ENCODE measurements at regions not wholly inside any gene's neighbourhood (a gene's known extent, or its start where the extent isn't known, plus 50 kb on each side); places are given as distances from the start of the nearest gene placed in this dataset.

GRCh38 chr20:55576981-55577380, 428.3 kb downstream of the CBLN4 start:
- Histone ChIP-seq H3K4me3 (no peak overlapping the region), H3F3A (replicated peaks; ENCODE audit: low read depth) (no peaks in the 10 kb centered on the region), H3K4me1 (ENCODE audit: insufficient read depth) (no peaks in the 10 kb centered on the region), H3K36me3 (ENCODE audit: insufficient read depth) (peaks cover 18% of the 10 kb centered on the region), H2AFZ (no peak overlapping the region), H3K27ac (ENCODE audit: low read depth) (no peak overlapping the region), H3K27me3 (ENCODE audit: insufficient read depth) (no peaks in the 10 kb centered on the region), H3K79me2 (replicated peaks; ENCODE audit: insufficient read depth) (no peaks in the 10 kb centered on the region), H3K4me2 (no peak overlapping the region), H4K20me1 (replicated peaks; ENCODE audit: insufficient read depth) (no peaks in the 10 kb centered on the region), H3K9me2 (ENCODE audit: insufficient read depth) (no peaks in the 10 kb centered on the region)
- H3K9me3 Mint-ChIP-seq: peaks cover 87% of the 10 kb centered on the region
- H3K27ac Mint-ChIP-seq: no peak overlapping the region
- DNase-seq (ENCODE audit: low spot score) (no peak), ATAC-seq (no peak)
- H3K36me3 Mint-ChIP-seq (ENCODE audit: low read depth): peaks cover 16% of the 10 kb centered on the region; the same call in 2 of the 3 replicates
- no peak for TF ChIP-seq ZNF114 (CRISPR knock-in tag; IDR thresholded peaks at IDR 0.05)
- TF ChIP-seq NANOG (IDR thresholded peaks at IDR 0.05; ENCODE audit: borderline replicate concordance): no peak
- TF ChIP-seq STAT1 (IDR thresholded peaks at IDR 0.05; ENCODE audit: unreplicated experiment): no peak
- no peaks in the 10 kb centered on the region for H3K27me3 Mint-ChIP-seq (ENCODE audit: insufficient read depth, low read depth, poor library complexity)
- no peaks in the 10 kb centered on the region for H3K4me1 Mint-ChIP-seq
- H3K4me3 Mint-ChIP-seq: no peak overlapping the region

GRCh38 chr20:55569084-55569483, 436.2 kb downstream of the CBLN4 start:
- ATAC-seq: no peak
- Mint-ChIP-seq H3K4me3 (no peak overlapping the region), H3K9me3 (peaks cover 94% of the 10 kb centered on the region), H3K27ac (no peak overlapping the region), H3K36me3 (ENCODE audit: low read depth) (peaks cover 35% of the 10 kb centered on the region), H3K27me3 (ENCODE audit: insufficient read depth, low read depth, poor library complexity) (no peaks in the 10 kb centered on the region), H3K4me1 (no peaks in the 10 kb centered on the region)
- Histone ChIP-seq H3K27me3 (ENCODE audit: insufficient read depth) (no peaks in the 10 kb centered on the region), H3K36me3 (ENCODE audit: insufficient read depth) (peaks cover 6% of the 10 kb centered on the region), H3K79me2 (replicated peaks; ENCODE audit: insufficient read depth) (no peaks in the 10 kb centered on the region), H3K9me2 (ENCODE audit: insufficient read depth) (no peaks in the 10 kb centered on the region), H3K4me1 (ENCODE audit: insufficient read depth) (no peaks in the 10 kb centered on the region), H3K4me3 (no peak overlapping the region), H2AFZ (no peak overlapping the region), H3F3A (replicated peaks; ENCODE audit: low read depth) (no peaks in the 10 kb centered on the region), H3K27ac (ENCODE audit: low read depth) (no peak overlapping the region), H3K4me2 (no peak overlapping the region), H4K20me1 (replicated peaks; ENCODE audit: insufficient read depth) (no peaks in the 10 kb centered on the region)
- no peak for DNase-seq (ENCODE audit: low spot score)
- TF ChIP-seq EZH2 (IDR thresholded peaks at IDR 0.05; ENCODE audit: low read depth, unreplicated experiment): no peak
- no peak for TF ChIP-seq POLR2AphosphoS5 (IDR thresholded peaks at IDR 0.05; ENCODE audit: low read depth)
- TF ChIP-seq ZNF331 (CRISPR knock-in tag; IDR thresholded peaks at IDR 0.05; ENCODE audit: low read depth): no peak
- TF ChIP-seq ZNF114 (CRISPR knock-in tag; IDR thresholded peaks at IDR 0.05): no peak
- TF ChIP-seq CREB1 (CRISPR knock-in tag; IDR thresholded peaks at IDR 0.05; ENCODE audit: low read depth): no peak
- no peak for TF ChIP-seq ZNF462 (CRISPR knock-in tag; IDR thresholded peaks at IDR 0.05)
- no peak for TF ChIP-seq NANOG (IDR thresholded peaks at IDR 0.05; ENCODE audit: borderline replicate concordance)
- no peak for TF ChIP-seq EZH2phosphoT487 (IDR thresholded peaks at IDR 0.05; ENCODE audit: unreplicated experiment)
- TF ChIP-seq CTCF (conservative IDR thresholded peaks at IDR 0.05; ENCODE audit: low read depth in 2 of 2): no peak
- TF ChIP-seq JUNB (IDR thresholded peaks at IDR 0.05; ENCODE audit: unreplicated experiment): no peak
- no peak for TF ChIP-seq REST (IDR thresholded peaks at IDR 0.05; ENCODE audit: unreplicated experiment)

All from GM23338 (cell line).